SK-N-SH treated with all-trans-retinoic acid at 6 μM for 48 hours (cell line): ENCODE measurements at regions not wholly inside any gene's neighbourhood (a gene's known extent, or its start where the extent isn't known, plus 50 kb on each side); places are given as distances from the start of the nearest gene placed in this dataset.

Experiments
- ATAC-seq: fragments of 200-7000 bp; cut with Tn5 transposase; 3 replicates; pipeline ENCODE4 v1.9.1; 2020; ENCODE audit warnings: mild to moderate bottlenecking, moderate library complexity
- ARNTL ChIP-seq: fragments of 450-650 bp; formaldehyde crosslinking; IDR thresholded peaks from 2 replicates; pipeline ENCODE4 v1.5.0; 2020; ENCODE audit warnings: low read depth, mild to moderate bottlenecking, moderate library complexity, borderline replicate concordance
- BACH2 ChIP-seq: fragments of 250-450 bp; sonication (Bioruptor Pico); IDR thresholded peaks from 2 replicates; pipeline ENCODE4 v1.9.0; 2021; ENCODE audit warnings: mild to moderate bottlenecking, borderline replicate concordance
- CREB5 ChIP-seq: fragments of 250-450 bp; sonication (Bioruptor Pico); IDR thresholded peaks from 2 replicates; pipeline ENCODE4 v1.5.1; 2020; ENCODE audit warnings: low read depth, mild to moderate bottlenecking, moderate library complexity
- CSDC2 ChIP-seq: fragments of 250-450 bp; sonication (Bioruptor Pico); IDR thresholded peaks from 2 replicates; pipeline ENCODE4 v1.5.0; 2020; ENCODE audit warnings: mild to moderate bottlenecking, moderate library complexity
- CSRNP3 ChIP-seq: fragments of 250-450 bp; sonication (Bioruptor Pico); IDR thresholded peaks from 2 replicates; pipeline ENCODE4 v1.5.1; 2021; ENCODE audit warnings: mild to moderate bottlenecking, moderate library complexity
- ESRRG ChIP-seq: fragments of 250-450 bp; sonication (Bioruptor Pico); IDR thresholded peaks from 2 replicates; pipeline ENCODE4 v1.6.1; 2021; ENCODE audit warnings: mild to moderate bottlenecking
- GLIS3 ChIP-seq: fragments of 250-450 bp; sonication (Bioruptor Pico); IDR thresholded peaks from 2 replicates; pipeline ENCODE4 v1.5.0; 2020; ENCODE audit warnings: mild to moderate bottlenecking, moderate library complexity
- ISL1 ChIP-seq: fragments of 250-450 bp; sonication (Bioruptor Pico); IDR thresholded peaks from 2 replicates; pipeline ENCODE4 v2.1.2; 2022; ENCODE audit warnings: mild to moderate bottlenecking, moderate library complexity
- OSR1 ChIP-seq: fragments of 250-450 bp; sonication (Bioruptor Pico); IDR thresholded peaks from 2 replicates; pipeline ENCODE4 v1.8.0; 2022; ENCODE audit warnings: moderate library complexity, mild to moderate bottlenecking, inconsistent platforms
- PATZ1 ChIP-seq: fragments of 250-450 bp; sonication (Bioruptor Pico); IDR thresholded peaks from 2 replicates; pipeline ENCODE4 v1.8.0; 2020; ENCODE audit warnings: mild to moderate bottlenecking, moderate library complexity, borderline replicate concordance
- POU6F1 ChIP-seq: fragments of 250-450 bp; sonication (Bioruptor Pico); IDR thresholded peaks from 2 replicates; pipeline ENCODE4 v1.8.0; 2021; ENCODE audit warnings: low read depth, mild to moderate bottlenecking, moderate library complexity, borderline replicate concordance
- PPARA ChIP-seq: fragments of 250-450 bp; sonication (Bioruptor Pico); IDR thresholded peaks from 2 replicates; pipeline ENCODE4 v1.5.0; 2020; ENCODE audit warnings: mild to moderate bottlenecking, borderline replicate concordance
- RARB ChIP-seq: fragments of 250-450 bp; sonication (Bioruptor Pico); IDR thresholded peaks from 2 replicates; pipeline ENCODE4 v1.8.0; 2021; ENCODE audit warnings: mild to moderate bottlenecking, moderate library complexity
- SNAI2 ChIP-seq: fragments of 250-450 bp; sonication (Bioruptor Pico); IDR thresholded peaks from 2 replicates; pipeline ENCODE4 v1.5.0; 2020; ENCODE audit warnings: mild to moderate bottlenecking, moderate library complexity
- TCF4 ChIP-seq: fragments of 250-450 bp; sonication (Bioruptor Pico); IDR thresholded peaks from 2 replicates; pipeline ENCODE4 v1.8.0; 2021; ENCODE audit warnings: mild to moderate bottlenecking, moderate library complexity, borderline replicate concordance
- TSHZ2 ChIP-seq: fragments of 250-450 bp; sonication (Bioruptor Pico); IDR thresholded peaks from 2 replicates; pipeline ENCODE4 v1.5.0; 2020; ENCODE audit warnings: mild to moderate bottlenecking, moderate library complexity
- ZC3H10 ChIP-seq: fragments of 250-450 bp; sonication (Bioruptor Pico); IDR thresholded peaks from 2 replicates; pipeline ENCODE4 v1.5.1; 2021; ENCODE audit warnings: mild to moderate bottlenecking, moderate library complexity
- ZFP3 ChIP-seq: fragments of 250-450 bp; sonication (Bioruptor Pico); IDR thresholded peaks from 2 replicates; pipeline ENCODE4 v1.5.0; 2020; ENCODE audit warnings: mild to moderate bottlenecking, moderate library complexity
- ZFP30 ChIP-seq: fragments of 450-650 bp; formaldehyde crosslinking; IDR thresholded peaks from 2 replicates; pipeline ENCODE4 v1.5.0; 2022; ENCODE audit warnings: mild to moderate bottlenecking, moderate library complexity
- ZNF565 ChIP-seq: fragments of 450-650 bp; formaldehyde crosslinking; conservative IDR thresholded peaks from 2 replicates; pipeline ENCODE4 v1.5.0; 2020; ENCODE audit warnings: low read depth, mild to moderate bottlenecking, moderate library complexity
- ZNF8 ChIP-seq: fragments of 450-650 bp; formaldehyde crosslinking; IDR thresholded peaks from 2 replicates; pipeline ENCODE4 v1.5.0; 2020; ENCODE audit warnings: mild to moderate bottlenecking, moderate library complexity

- ATAC-seq = no peak
- TF ChIP-seq SNAI2 (CRISPR knock-in tag) (no peak), ARNTL (CRISPR knock-in tag) (no peak), ESRRG (CRISPR knock-in tag) (no peak), PPARA (no peak), TCF4 (CRISPR knock-in tag) (no peak), POU6F1 (CRISPR knock-in tag) (no peak), ISL1 (CRISPR knock-in tag) (no peak), ZC3H10 (CRISPR knock-in tag) (no peak), TSHZ2 (CRISPR knock-in tag) (no peak)
- TF ChIP-seq, all 23 proteins: peak for 0
These were observed 362.7 kb upstream of the SLC8A1 start for GRCh38 chr2:40814616-40815015.

GRCh38 chr2:40820319-40820718 lies 368.4 kb upstream of the SLC8A1 start:
- peak; percentile 71 for ATAC-seq
- TF ChIP-seq RARB (CRISPR knock-in tag) (no peak), CSRNP3 (CRISPR knock-in tag) (no peak), ESRRG (CRISPR knock-in tag) (no peak), POU6F1 (CRISPR knock-in tag) (no peak), ZC3H10 (CRISPR knock-in tag) (no peak), ZNF565 (no peak), ZFP3 (CRISPR knock-in tag) (no peak), SNAI2 (CRISPR knock-in tag) (no peak), OSR1 (CRISPR knock-in tag) (no peak), TCF4 (CRISPR knock-in tag) (no peak), PATZ1 (CRISPR knock-in tag) (no peak), BACH2 (CRISPR knock-in tag) (no peak), ZFP30 (CRISPR knock-in tag) (no peak), ZNF8 (no peak), GLIS3 (CRISPR knock-in tag) (no peak), CSDC2 (no peak)

GRCh38 chr2:40823478-40823877 lies 371.6 kb upstream of the SLC8A1 start:
- no peak for ATAC-seq
- TF ChIP-seq ISL1 (CRISPR knock-in tag) (no peak), ZFP3 (CRISPR knock-in tag) (no peak), CSRNP3 (CRISPR knock-in tag) (no peak), RARB (CRISPR knock-in tag) (no peak), CSDC2 (no peak), GLIS3 (CRISPR knock-in tag) (no peak), POU6F1 (CRISPR knock-in tag) (no peak), BACH2 (CRISPR knock-in tag) (no peak), ZFP30 (CRISPR knock-in tag) (no peak), ZNF8 (no peak), CREB5 (no peak), ZC3H10 (CRISPR knock-in tag) (no peak)
